ENCODE measurements at regions not wholly inside any gene's neighbourhood (a gene's known extent, or its start where the extent isn't known, plus 50 kb on each side); places are given as distances from the start of the nearest gene placed in this dataset.
"Not testable (repeated sequence)": the region's sequence is repeated elsewhere in the genome, so short reads cannot be mapped to it uniquely, and the experiment has no call there.

DNA sequence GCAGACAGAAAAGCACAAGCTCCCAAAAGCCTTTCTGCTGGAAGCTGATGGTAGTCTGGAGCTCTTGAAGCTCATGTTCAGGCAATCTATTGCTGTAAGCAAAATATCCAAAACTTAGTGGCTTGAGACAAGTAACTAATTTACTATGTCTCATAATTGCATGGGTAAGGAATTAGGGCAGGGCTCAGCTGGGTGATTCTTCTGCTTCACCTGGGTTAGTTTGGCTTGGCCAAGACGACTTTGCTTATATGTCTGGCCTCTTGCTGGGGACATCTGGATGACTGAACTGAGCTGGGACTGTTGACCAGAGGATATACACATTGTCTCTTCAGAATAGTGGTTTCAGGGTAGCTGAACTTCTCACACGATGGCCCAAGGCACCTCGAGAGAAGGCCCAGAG is 96.8 kb upstream of the WSCD1 start:
- no peak for DNase-seq
- intact Hi-C loops (cut with DNase I) = no loop called here
- no peak for ATAC-seq

GRCh38 chr17:5975661-5976060 is 94.5 kb upstream of the WSCD1 start:
- ATAC-seq (no peak), DNase-seq (no peak)
- intact Hi-C loops (cut with DNase I) = no loop called here

DNA sequence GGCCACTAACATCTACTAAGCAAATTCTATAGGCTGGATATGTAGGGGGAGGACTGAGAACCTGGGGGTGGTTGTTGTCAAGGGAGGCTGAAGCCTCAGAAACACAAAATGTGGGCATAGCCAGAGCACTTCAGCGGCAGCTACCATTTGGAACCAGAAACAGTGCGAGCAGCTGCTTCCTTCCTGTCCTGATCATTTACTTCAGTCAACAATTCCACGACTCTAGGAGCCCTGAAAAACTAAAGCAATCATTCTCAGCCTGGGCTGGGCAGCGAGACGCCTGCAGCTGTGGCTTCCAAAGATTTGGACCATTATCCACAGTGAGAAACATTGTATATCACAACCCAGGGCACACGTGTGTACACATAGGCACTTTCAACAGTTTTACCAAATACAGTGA is 93.9 kb upstream of the WSCD1 start:
- intact Hi-C loops (cut with DNase I) = no loop called here
- DNase-seq = no peak
- no peak for ATAC-seq

GRCh38 chr17:5978496-5978895 is 91.7 kb upstream of the WSCD1 start:
- DNase-seq (no peak), ATAC-seq (no peak)
- intact Hi-C loops (cut with DNase I) = no loop called here

- no peak for ATAC-seq
- DNase-seq = no peak
- intact Hi-C loops (cut with DNase I) = no loop called here
Observed at GRCh38 chr17:5980941-5981340, 89.2 kb upstream of the WSCD1 start.

GRCh38 chr17:5986644-5987043 is 83.5 kb upstream of the WSCD1 start:
- no peak for DNase-seq
- no peak for ATAC-seq
- intact Hi-C loops (cut with DNase I) = no loop called here

DNA sequence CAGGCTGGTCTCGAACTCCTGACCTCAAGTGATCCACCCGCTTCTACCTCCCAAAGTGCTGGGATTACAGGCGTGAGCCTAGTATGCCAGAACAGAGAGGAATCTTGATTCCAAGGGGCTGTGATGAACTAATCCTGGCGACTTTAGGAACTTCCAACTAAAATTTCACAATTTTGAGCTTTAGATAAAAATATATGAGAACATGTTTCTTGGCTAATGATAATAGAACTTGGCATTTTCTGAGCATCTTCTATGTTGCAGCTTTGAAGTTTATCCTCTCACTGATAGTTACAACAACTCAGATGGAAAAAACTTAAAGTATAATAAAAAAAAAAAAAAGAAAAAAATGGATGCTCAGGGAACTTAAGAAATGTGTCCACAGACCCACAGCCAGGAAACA is 69.8 kb upstream of the WSCD1 start:
- ATAC-seq (no peak), DNase-seq (no peak)
- intact Hi-C loops (cut with DNase I) = no loop called here

GRCh38 chr17:6003221-6003620 is 67.0 kb upstream of the WSCD1 start:
- intact Hi-C loops (cut with DNase I); ATAC-seq; DNase-seq: not testable (repeated sequence)

DNA sequence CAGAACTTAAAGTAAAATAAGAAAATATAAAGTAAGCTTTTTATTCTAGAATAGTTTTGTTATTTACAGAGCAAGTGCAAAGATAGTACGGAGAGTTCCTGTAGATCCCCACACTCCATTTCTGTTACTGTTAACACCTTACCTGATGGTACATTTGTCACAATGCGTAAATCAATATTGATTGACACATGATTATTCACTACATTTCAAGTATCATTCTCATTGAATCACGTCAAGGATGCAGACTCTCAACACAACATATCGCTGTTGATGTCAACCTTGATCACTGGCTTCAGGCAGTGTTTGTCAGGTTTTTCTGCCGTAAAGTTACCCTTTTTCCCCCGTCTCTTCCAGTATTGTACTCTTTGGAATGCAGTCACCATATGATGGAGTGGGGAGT is 64.2 kb upstream of the WSCD1 start:
- intact Hi-C loops (cut with DNase I) = no loop called here
- ATAC-seq = no peak
- DNase-seq = no peak

- DNase-seq (no peak), ATAC-seq (no peak)
- intact Hi-C loops (cut with DNase I) = no loop called here
Observed at GRCh38 chr17:6011206-6011605, 59.0 kb upstream of the WSCD1 start.

GRCh38 chr17:6018788-6019187 is 51.4 kb upstream of the WSCD1 start:
- DNase-seq = no peak
- no peak for ATAC-seq
- intact Hi-C loops (cut with DNase I) = no loop called here

DNA sequence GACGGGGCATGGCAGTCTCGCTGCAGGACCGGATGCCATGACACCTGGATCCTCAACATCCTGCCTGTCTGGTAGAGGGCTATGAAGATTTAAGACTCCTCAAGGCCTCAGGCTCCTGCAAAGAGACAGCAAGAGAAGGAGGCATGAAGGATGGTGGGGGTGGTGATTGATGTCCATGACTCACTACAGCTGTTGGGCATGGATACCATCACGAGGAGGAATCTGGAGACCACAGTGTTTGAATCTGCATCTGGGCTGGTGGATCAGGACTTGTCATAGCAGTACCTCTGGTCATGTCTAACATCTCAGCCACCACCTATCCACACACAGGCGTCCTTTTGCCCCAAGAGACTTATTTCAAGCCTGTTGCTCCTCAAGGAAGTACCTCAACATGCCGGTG is 50.2 kb upstream of the WSCD1 start:
- ATAC-seq (no peak), DNase-seq (no peak)
- intact Hi-C loops (cut with DNase I) = no loop called here

- no peak for DNase-seq
- intact Hi-C loops (cut with DNase I) = no loop called here
- no peak for ATAC-seq
Observed at GRCh38 chr17:6020376-6021010, 49.7 kb upstream of the WSCD1 start.
